AG04450 (cell line): ENCODE measurements at regions not wholly inside any gene's neighbourhood (a gene's known extent, or its start where the extent isn't known, plus 50 kb on each side); places are given as distances from the start of the nearest gene placed in this dataset.

Source experiments
- CTCF ChIA-PET: fragments of 300-600, 350-600 bp; formaldehyde crosslinking; extraction: SDS; loops from one replicate; lab custom pipeline; 2022; ENCODE audit warnings: antibody characterized with exemption, inconsistent platforms; lab: Charles Lee
- POLR2A ChIA-PET: fragments of 350-600 bp; formaldehyde crosslinking; extraction: SDS; loops from one replicate; lab custom pipeline; 2021; ENCODE audit warnings: antibody characterized with exemption, inconsistent platforms; lab: Yijun Ruan, JAX
- DNase-seq: peaks from one replicate; pipeline ENCODE4 v3.0.0-alpha.2; 2011; ENCODE audit warnings: low read depth, low spot score
- H3K27ac ChIP-seq: one replicate; pipeline ENCODE4 v1.5.1; 2012; ENCODE audit warnings: low read depth, low read length, control low read depth
- H3K27me3 ChIP-seq: one replicate; pipeline ENCODE4 v1.6.0; 2012; ENCODE audit warnings: low read length; ENCODE audit not compliant: control insufficient read depth, insufficient read depth
- H3K4me3 ChIP-seq: 2 replicates; pipeline ENCODE4 v1.5.1; 2011; ENCODE audit warnings: mild to moderate bottlenecking, low read depth, low read length, control low read depth
- H3K9me3 ChIP-seq: 2 replicates; pipeline ENCODE4 v1.5.1; 2012; ENCODE audit warnings: low read length; ENCODE audit not compliant: control insufficient read depth, insufficient read depth
- CTCF ChIP-seq: IDR thresholded peaks from 2 replicates; pipeline ENCODE4 v1.5.1; 2011; ENCODE audit warnings: low read depth, low read length, control low read depth, inconsistent platforms

- peaks cover 58% of the 10 kb centered on the region for H3K9me3 ChIP-seq
- no peaks in the 10 kb centered on the region for H3K27me3 ChIP-seq
- ChIA-PET POLR2A (no interaction called here), CTCF (no interaction called here)
- no peak for TF ChIP-seq CTCF
- no peak for DNase-seq
- H3K27ac ChIP-seq = no peak overlapping the region
- H3K4me3 ChIP-seq = no peak overlapping the region
These were observed 196.1 kb upstream of the B3GAT1 start for GRCh38 chr11:134607963-134608750.

GRCh38 chr11:134606251-134606650, 194.2 kb upstream of the B3GAT1 start:
- TF ChIP-seq CTCF = no peak
- Histone ChIP-seq H3K9me3 (peaks cover 45% of the 10 kb centered on the region), H3K27ac (no peak overlapping the region), H3K27me3 (no peaks in the 10 kb centered on the region), H3K4me3 (no peak overlapping the region)
- ChIA-PET CTCF (no interaction called here), POLR2A (no interaction called here)
- no peak for DNase-seq

- H3K27me3 ChIP-seq = no peaks in the 10 kb centered on the region
- no peak overlapping the region for H3K27ac ChIP-seq
- no peak overlapping the region for H3K4me3 ChIP-seq
- DNase-seq = no peak
- ChIA-PET POLR2A (no interaction called here), CTCF (no interaction called here)
- peaks cover 31% of the 10 kb centered on the region for H3K9me3 ChIP-seq
- no peak for TF ChIP-seq CTCF
These were observed 192.8 kb upstream of the B3GAT1 start for GRCh38 chr11:134604886-134605285.

- DNase-seq = no peak
- POLR2A ChIA-PET = no interaction called here
- Histone ChIP-seq H3K27me3 (no peaks in the 10 kb centered on the region), H3K9me3 (peaks cover 30% of the 10 kb centered on the region), H3K27ac (no peak overlapping the region), H3K4me3 (no peak overlapping the region)
- no peak for TF ChIP-seq CTCF
- CTCF ChIA-PET = no interaction called here
These were observed 187.3 kb upstream of the B3GAT1 start for GRCh38 chr11:134599299-134599771.

GRCh38 chr11:134598368-134598767, 186.3 kb upstream of the B3GAT1 start:
- ChIA-PET POLR2A (no interaction called here), CTCF (no interaction called here)
- Histone ChIP-seq H3K4me3 (no peak overlapping the region), H3K27ac (no peak overlapping the region), H3K9me3 (peaks cover 30% of the 10 kb centered on the region), H3K27me3 (no peaks in the 10 kb centered on the region)
- TF ChIP-seq CTCF = no peak
- no peak for DNase-seq
